ENCODE measurements at regions not wholly inside any gene's neighbourhood (a gene's known extent, or its start where the extent isn't known, plus 50 kb on each side); places are given as distances from the start of the nearest gene placed in this dataset.

DNA sequence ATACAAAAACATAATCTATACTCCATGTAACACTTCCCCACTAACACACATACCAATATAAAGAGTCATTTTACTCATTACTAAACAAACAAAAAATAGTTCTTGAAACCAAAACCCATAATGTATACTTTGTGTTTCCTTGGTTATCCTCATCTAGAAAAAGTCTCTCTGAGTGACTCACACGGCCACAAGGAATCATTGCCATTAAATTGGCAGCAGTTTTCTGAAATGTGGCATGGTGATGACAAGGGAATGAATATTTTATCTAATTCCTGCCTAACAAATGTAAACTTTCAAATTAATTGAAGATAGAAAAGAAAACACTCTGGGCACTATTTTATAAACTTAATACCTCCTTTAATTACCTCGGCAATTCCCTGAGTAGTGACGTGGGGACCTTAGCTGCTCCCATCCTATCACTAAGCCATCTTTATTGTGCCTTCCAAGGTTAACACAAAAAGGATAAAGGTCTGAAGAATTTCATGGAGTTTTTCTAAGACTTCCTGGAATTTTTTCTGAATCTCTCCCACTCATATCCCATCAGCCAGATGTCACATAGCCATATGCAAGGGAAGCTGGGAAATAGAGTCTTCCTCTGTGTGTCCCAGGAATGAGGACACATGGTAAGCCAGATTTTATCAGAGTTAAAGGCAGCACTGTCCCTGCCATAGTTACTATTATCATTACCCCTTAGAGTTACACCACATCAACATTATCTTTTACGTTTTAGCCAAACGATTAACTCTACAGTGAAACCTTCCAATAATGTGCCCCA is 857.2 kb upstream of the TENM4 start:
- TF ChIP-seq, protein P1, sequence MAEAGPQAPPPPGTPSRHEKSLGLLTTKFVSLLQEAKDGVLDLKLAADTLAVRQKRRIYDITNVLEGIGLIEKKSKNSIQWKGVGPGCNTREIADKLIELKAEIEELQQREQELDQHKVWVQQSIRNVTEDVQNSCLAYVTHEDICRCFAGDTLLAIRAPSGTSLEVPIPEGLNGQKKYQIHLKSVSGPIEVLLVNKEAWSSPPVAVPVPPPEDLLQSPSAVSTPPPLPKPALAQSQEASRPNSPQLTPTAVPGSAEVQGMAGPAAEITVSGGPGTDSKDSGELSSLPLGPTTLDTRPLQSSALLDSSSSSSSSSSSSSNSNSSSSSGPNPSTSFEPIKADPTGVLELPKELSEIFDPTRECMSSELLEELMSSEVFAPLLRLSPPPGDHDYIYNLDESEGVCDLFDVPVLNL (IDR thresholded peaks at IDR 0.05; ENCODE audit: low read depth, low read length), result no peak
- TF ChIP-seq POLR2AphosphoS5 (IDR thresholded peaks at IDR 0.05; ENCODE audit: low read length), result no peak
- no peak for TF ChIP-seq PML (IDR thresholded peaks at IDR 0.05; ENCODE audit: low read length)
- no peak for TF ChIP-seq EP300 (IDR thresholded peaks at IDR 0.05; ENCODE audit: borderline replicate concordance in 1 of 2, control insufficient read depth in 1 of 2, low read depth in 2 of 2, low read length in 2 of 2)
- TF ChIP-seq, protein P2, sequence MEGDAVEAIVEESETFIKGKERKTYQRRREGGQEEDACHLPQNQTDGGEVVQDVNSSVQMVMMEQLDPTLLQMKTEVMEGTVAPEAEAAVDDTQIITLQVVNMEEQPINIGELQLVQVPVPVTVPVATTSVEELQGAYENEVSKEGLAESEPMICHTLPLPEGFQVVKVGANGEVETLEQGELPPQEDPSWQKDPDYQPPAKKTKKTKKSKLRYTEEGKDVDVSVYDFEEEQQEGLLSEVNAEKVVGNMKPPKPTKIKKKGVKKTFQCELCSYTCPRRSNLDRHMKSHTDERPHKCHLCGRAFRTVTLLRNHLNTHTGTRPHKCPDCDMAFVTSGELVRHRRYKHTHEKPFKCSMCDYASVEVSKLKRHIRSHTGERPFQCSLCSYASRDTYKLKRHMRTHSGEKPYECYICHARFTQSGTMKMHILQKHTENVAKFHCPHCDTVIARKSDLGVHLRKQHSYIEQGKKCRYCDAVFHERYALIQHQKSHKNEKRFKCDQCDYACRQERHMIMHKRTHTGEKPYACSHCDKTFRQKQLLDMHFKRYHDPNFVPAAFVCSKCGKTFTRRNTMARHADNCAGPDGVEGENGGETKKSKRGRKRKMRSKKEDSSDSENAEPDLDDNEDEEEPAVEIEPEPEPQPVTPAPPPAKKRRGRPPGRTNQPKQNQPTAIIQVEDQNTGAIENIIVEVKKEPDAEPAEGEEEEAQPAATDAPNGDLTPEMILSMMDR (IDR thresholded peaks at IDR 0.05 in 2 of 3, conservative IDR thresholded peaks at IDR 0.05 in 1 of 3; ENCODE audit: control insufficient read depth in 2 of 3, extremely low read depth in 1 of 3, insufficient read depth in 1 of 3, low read depth in 3 of 3, low read length in 3 of 3), result no peak
